ENCODE measurements at regions not wholly inside any gene's neighbourhood (a gene's known extent, or its start where the extent isn't known, plus 50 kb on each side); places are given as distances from the start of the nearest gene placed in this dataset.
"Not testable (repeated sequence)": the region's sequence is repeated elsewhere in the genome, so short reads cannot be mapped to it uniquely, and the experiment has no call there.

DNA sequence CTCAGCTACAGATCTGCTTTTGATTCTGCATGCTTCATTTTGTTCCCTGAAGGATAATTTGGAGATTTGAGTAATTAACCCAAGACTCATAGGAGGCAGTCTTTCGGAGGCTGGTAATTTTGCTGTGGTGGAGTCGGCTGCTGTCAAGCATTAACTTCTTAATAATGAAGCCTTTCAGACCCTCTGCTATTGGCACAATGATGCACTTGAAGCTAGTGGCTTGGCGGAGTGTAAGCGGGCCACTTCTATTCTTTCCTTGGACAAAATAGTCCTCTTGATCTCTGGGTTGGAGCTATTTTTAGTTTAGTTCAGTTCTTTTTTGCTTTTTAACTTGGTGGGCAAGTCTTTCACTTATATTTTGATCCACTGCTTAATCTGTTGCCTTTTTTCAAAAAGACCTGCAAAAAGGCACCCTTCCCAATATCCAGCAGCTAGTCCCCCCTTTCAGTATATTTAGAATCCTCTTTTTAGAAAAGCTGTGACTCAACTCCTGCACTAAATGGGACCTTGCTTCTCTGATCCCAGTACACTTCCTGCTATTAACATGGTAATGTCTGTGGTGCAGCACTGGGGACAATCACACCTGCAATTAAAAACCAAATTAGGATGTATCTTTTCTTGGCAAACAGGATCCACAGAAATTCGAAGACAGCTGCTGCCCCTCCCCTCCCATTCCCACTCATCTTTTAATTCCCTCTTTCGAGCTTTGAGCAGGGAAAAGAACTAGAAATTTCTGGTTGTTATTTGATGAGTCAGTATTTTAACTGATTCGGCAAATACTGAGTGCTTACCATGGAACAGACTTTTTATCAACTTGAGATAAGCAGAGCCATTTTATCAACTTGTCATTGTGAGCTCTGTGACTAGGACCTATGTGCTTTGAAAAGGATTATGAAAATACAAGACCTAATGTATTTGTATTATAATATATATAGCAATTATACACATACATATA, 169.4 kb upstream of the ANKRD55 start:
- H3K36me3 ChIP-seq (replicated peaks in 1 of 2; ENCODE audit: control insufficient read depth in 1 of 2, insufficient read depth in 2 of 2, low read length in 2 of 2): no peaks in the 10 kb centered on the region
- no peak for TF ChIP-seq ZSCAN20 (CRISPR knock-in tag; IDR thresholded peaks at IDR 0.05; ENCODE audit: borderline replicate concordance)
- TF ChIP-seq GFI1 (CRISPR knock-in tag; IDR thresholded peaks at IDR 0.05; ENCODE audit: borderline replicate concordance): no peak
- TF ChIP-seq ATF2 (CRISPR knock-in tag; IDR thresholded peaks at IDR 0.05): no peak
- no peak for TF ChIP-seq ZFYVE20 (CRISPR knock-in tag; IDR thresholded peaks at IDR 0.05; ENCODE audit: borderline replicate concordance, low read depth)
- TF ChIP-seq MAFK (conservative IDR thresholded peaks at IDR 0.05 in 1 of 2, IDR thresholded peaks at IDR 0.05 in 1 of 2; ENCODE audit: low read length in 2 of 2): peak; percentile 88 to 93
- TF ChIP-seq ZNF430 (CRISPR knock-in tag; IDR thresholded peaks at IDR 0.05): no peak
- no peak for TF ChIP-seq RCOR2 (CRISPR knock-in tag; IDR thresholded peaks at IDR 0.05)
- TF ChIP-seq MAFF (IDR thresholded peaks at IDR 0.05; ENCODE audit: low read depth, low read length): peak; percentile 91
- TF ChIP-seq ATF1 (CRISPR knock-in tag; IDR thresholded peaks at IDR 0.05): no peak
- TF ChIP-seq, protein P1, sequence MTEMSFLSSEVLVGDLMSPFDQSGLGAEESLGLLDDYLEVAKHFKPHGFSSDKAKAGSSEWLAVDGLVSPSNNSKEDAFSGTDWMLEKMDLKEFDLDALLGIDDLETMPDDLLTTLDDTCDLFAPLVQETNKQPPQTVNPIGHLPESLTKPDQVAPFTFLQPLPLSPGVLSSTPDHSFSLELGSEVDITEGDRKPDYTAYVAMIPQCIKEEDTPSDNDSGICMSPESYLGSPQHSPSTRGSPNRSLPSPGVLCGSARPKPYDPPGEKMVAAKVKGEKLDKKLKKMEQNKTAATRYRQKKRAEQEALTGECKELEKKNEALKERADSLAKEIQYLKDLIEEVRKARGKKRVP (CRISPR knock-in tag; IDR thresholded peaks at IDR 0.05): no peak
- TF ChIP-seq MTF2 (CRISPR knock-in tag; IDR thresholded peaks at IDR 0.05; ENCODE audit: borderline replicate concordance): no peak
- no peak for TF ChIP-seq ZIK1 (CRISPR knock-in tag; IDR thresholded peaks at IDR 0.05; ENCODE audit: borderline replicate concordance, low read depth)
- no peak for TF ChIP-seq ZSCAN22 (CRISPR knock-in tag; IDR thresholded peaks at IDR 0.05)
- TF ChIP-seq YEATS2 (CRISPR knock-in tag; IDR thresholded peaks at IDR 0.05; ENCODE audit: borderline replicate concordance): no peak
- H3K27ac ChIP-seq (ENCODE audit: extremely low read length, insufficient read depth, low read length): no peak overlapping the region
- intact Hi-C loops (cut with micrococcal nuclease; ENCODE audit: unreplicated experiment): no loop called here
- DNase-seq (ENCODE audit: low spot score) (no peak), FAIRE-seq (no peak), ATAC-seq (no peak)
- no peaks in the 10 kb centered on the region for H4K20me1 ChIP-seq (ENCODE audit: insufficient read depth, low read length)
- H3K27me3 ChIP-seq (ENCODE audit: control insufficient read depth in 1 of 2, insufficient read depth in 2 of 2, low read length in 2 of 2): no peaks in the 10 kb centered on the region
- peaks cover 27% of the 10 kb centered on the region for H3K4me1 ChIP-seq (ENCODE audit: insufficient read depth, low read length)
- no peaks in the 10 kb centered on the region for H3K79me2 ChIP-seq (ENCODE audit: insufficient read depth, low read length)
- in situ Hi-C loops (cut with HindIII; ENCODE audit: extremely low pct_ligation_motif_present, low pct_unique_long_range_greater_than_20kb): no loop called here
- 91% methylated on average over 7 of the region's 7 CpGs for WGBS (ENCODE audit: low lambda C conversion rate)
- no peak overlapping the region for H3K9ac ChIP-seq (ENCODE audit: insufficient read depth, low read depth, low read length)
- H2AFZ ChIP-seq (ENCODE audit: low read length): no peak overlapping the region
- H3K9me3 ChIP-seq (ENCODE audit: low read length): no peaks in the 10 kb centered on the region
- BruUV-seq (replicated peaks): no TSS peak
- H3K4me3 ChIP-seq (replicated peaks in 1 of 3; ENCODE audit: insufficient read depth in 1 of 3, low read depth in 2 of 3, low read length in 3 of 3): no peak overlapping the region
- ChIA-PET POLR2A (interaction anchor here (1.0 kb wide), 1 partner anchor 78 kb away, joined by 4 read pairs; no protein-coding TSS in a partner anchor), CTCF (ENCODE audit: low intra/inter-chr PET ratio, low total read pairs) (no interaction called here)
- no peak overlapping the region for H3K4me2 ChIP-seq (ENCODE audit: low read depth, low read length)

GRCh38 chr5:56397796-56398195, 164.7 kb upstream of the ANKRD55 start:
- H3K27ac ChIP-seq (ENCODE audit: extremely low read length, insufficient read depth, low read length); H3K4me2 ChIP-seq (ENCODE audit: low read depth, low read length); FAIRE-seq; ATAC-seq; intact Hi-C loops (cut with micrococcal nuclease; ENCODE audit: unreplicated experiment); H3K27me3 ChIP-seq (ENCODE audit: control insufficient read depth in 1 of 2, insufficient read depth in 2 of 2, low read length in 2 of 2); POLR2A ChIA-PET; H3K9ac ChIP-seq (ENCODE audit: insufficient read depth, low read depth, low read length); H2AFZ ChIP-seq (ENCODE audit: low read length); H3K36me3 ChIP-seq (replicated peaks in 1 of 2; ENCODE audit: control insufficient read depth in 1 of 2, insufficient read depth in 2 of 2, low read length in 2 of 2); BruUV-seq (replicated peaks); H4K20me1 ChIP-seq (ENCODE audit: insufficient read depth, low read length); H3K79me2 ChIP-seq (ENCODE audit: insufficient read depth, low read length); H3K4me3 ChIP-seq (replicated peaks in 1 of 3; ENCODE audit: insufficient read depth in 1 of 3, low read depth in 2 of 3, low read length in 3 of 3); DNase-seq (ENCODE audit: low spot score); in situ Hi-C loops (cut with HindIII; ENCODE audit: extremely low pct_ligation_motif_present, low pct_unique_long_range_greater_than_20kb); H3K4me1 ChIP-seq (ENCODE audit: insufficient read depth, low read length); CTCF ChIA-PET (ENCODE audit: low intra/inter-chr PET ratio, low total read pairs): not testable (repeated sequence)
- H3K9me3 ChIP-seq (ENCODE audit: low read length): peaks cover 18% of the 10 kb centered on the region
- 100% methylated on average over 4 of the region's 24 CpGs for WGBS (ENCODE audit: low lambda C conversion rate)

All from HepG2 (cell line).